Astrocyte of the hippocampus (primary cell): ENCODE measurements at regions not wholly inside any gene's neighbourhood (a gene's known extent, or its start where the extent isn't known, plus 50 kb on each side); places are given as distances from the start of the nearest gene placed in this dataset.

Source experiments
- DNase-seq: peaks from one replicate; pipeline ENCODE4 v3.0.0; 2011; ENCODE audit warnings: low read depth, low spot score

GRCh38 chr14:96143906-96144305 lies 60.7 kb upstream of the BDKRB2 start:
- no peak for DNase-seq

- peak; percentile 43 for DNase-seq
These were observed 59.3 kb upstream of the BDKRB2 start for GRCh38 chr14:96145116-96145864.

GRCh38 chr14:96146131-96146771 lies 58.4 kb upstream of the BDKRB2 start:
- DNase-seq = peak; percentile 87

- no peak for DNase-seq
These were observed 56.0 kb upstream of the BDKRB2 start for GRCh38 chr14:96148631-96149030.

- no peak for DNase-seq
These were observed 55.5 kb upstream of the BDKRB2 start for GRCh38 chr14:96149131-96149530.

GRCh38 chr14:96150214-96150613 lies 54.4 kb upstream of the BDKRB2 start:
- no peak for DNase-seq

- DNase-seq = no peak
These were observed 53.4 kb upstream of the BDKRB2 start for GRCh38 chr14:96151242-96151641.

GRCh38 chr14:96153003-96153402 lies 51.6 kb upstream of the BDKRB2 start:
- no peak for DNase-seq
